Ureter (tissue), 1 donor: ENCODE measurements at regions not wholly inside any gene's neighbourhood (a gene's known extent, or its start where the extent isn't known, plus 50 kb on each side); places are given as distances from the start of the nearest gene placed in this dataset.

Source experiments
- DNase-seq: peaks from one replicate; pipeline ENCODE4 v3.0.0-alpha.2; 2020; ENCODE audit warnings: low spot score
- donor health status: DM: yes; HTN: yes; CAD: no.

GRCh38 chr15:26376243-26376642 is 396.6 kb downstream of the GABRB3 start:
- DNase-seq: no peak

GRCh38 chr15:26374806-26375205 is 398.1 kb downstream of the GABRB3 start:
- DNase-seq: no peak

- DNase-seq: no peak
These were observed 400.2 kb downstream of the GABRB3 start for GRCh38 chr15:26372706-26373105.

GRCh38 chr15:26365077-26365476 is 407.8 kb downstream of the GABRB3 start:
- DNase-seq: no peak

- DNase-seq: no peak
These were observed 413.0 kb downstream of the GABRB3 start for GRCh38 chr15:26359855-26360254.

GRCh38 chr15:26358708-26359107 is 414.2 kb downstream of the GABRB3 start:
- DNase-seq: no peak

GRCh38 chr15:26357653-26358052 is 415.2 kb downstream of the GABRB3 start:
- no peak for DNase-seq

- no peak for DNase-seq
These were observed 417.3 kb downstream of the GABRB3 start for GRCh38 chr15:26355472-26356074.

GRCh38 chr15:26352909-26353308 is 420.0 kb downstream of the GABRB3 start:
- DNase-seq: no peak

GRCh38 chr15:26352406-26352805 is 420.5 kb downstream of the GABRB3 start:
- DNase-seq: no peak

GRCh38 chr15:26325495-26325894 is 447.4 kb downstream of the GABRB3 start:
- DNase-seq: no peak

- no peak for DNase-seq
These were observed 449.3 kb downstream of the GABRB3 start for GRCh38 chr15:26323566-26323965.

GRCh38 chr15:26318689-26319088 is 454.2 kb downstream of the GABRB3 start:
- no peak for DNase-seq

GRCh38 chr15:26314577-26314976 is 451.4 kb upstream of the ATP10A start:
- DNase-seq: no peak

GRCh38 chr15:26311710-26312236 is 448.6 kb upstream of the ATP10A start:
- DNase-seq: no peak

GRCh38 chr15:26298659-26299170 is 435.6 kb upstream of the ATP10A start:
- DNase-seq: no peak

GRCh38 chr15:26298010-26298658 is 435.0 kb upstream of the ATP10A start:
- no peak for DNase-seq

GRCh38 chr15:26295336-26296085 is 432.4 kb upstream of the ATP10A start:
- no peak for DNase-seq

GRCh38 chr15:26294059-26294689 is 431.0 kb upstream of the ATP10A start:
- no peak for DNase-seq

- DNase-seq: no peak
These were observed 424.3 kb upstream of the ATP10A start for GRCh38 chr15:26287381-26287780.

- DNase-seq: no peak
These were observed 417.2 kb upstream of the ATP10A start for GRCh38 chr15:26280281-26280680.

GRCh38 chr15:26261966-26262365 is 398.8 kb upstream of the ATP10A start:
- DNase-seq: no peak
